SU-DHL-6 (cell line): ENCODE measurements at regions not wholly inside any gene's neighbourhood (a gene's known extent, or its start where the extent isn't known, plus 50 kb on each side); places are given as distances from the start of the nearest gene placed in this dataset.

Experiments used
- H2AFZ ChIP-seq: fragments of 200-600 bp; sonication (generic); 2 replicates; pipeline ENCODE4 v1.6.1; 2014; ENCODE audit warnings: low read depth, mild to moderate bottlenecking, moderate library complexity, mixed read lengths, antibody characterized with exemption, low read length; ENCODE audit not compliant: severe bottlenecking
- H3F3A ChIP-seq: fragments of 200-600 bp; shearing (Covaris generic); 2 replicates; pipeline ENCODE4 v1.6.0; 2016; ENCODE audit warnings: antibody characterized with exemption, mild to moderate bottlenecking; ENCODE audit not compliant: insufficient read depth
- H3K27ac ChIP-seq: fragments of 200-600 bp; sonication (generic); 2 replicates; pipeline ENCODE4 v1.5.1; 2016; ENCODE audit warnings: low read depth, mild to moderate bottlenecking, low read length, moderate library complexity, mixed read lengths
- H3K27me3 ChIP-seq: fragments of 200-600 bp; sonication (generic), shearing (Covaris generic); 2 replicates; pipeline ENCODE4 v1.6.0; 2014; ENCODE audit warnings: mild to moderate bottlenecking, low read length
- H3K36me3 ChIP-seq: fragments of 200-600 bp; sonication (generic); 2 replicates; pipeline ENCODE4 v1.6.1; 2014; ENCODE audit warnings: mild to moderate bottlenecking, low read length, mixed read lengths
- H3K4me2 ChIP-seq: fragments of 300-600, 200-600 bp; shearing (Covaris generic), sonication (generic); 2 replicates; pipeline ENCODE4 v1.6.0; 2014; ENCODE audit warnings: low read length, low read depth, mild to moderate bottlenecking; ENCODE audit not compliant: poor library complexity, severe bottlenecking
- H3K4me3 ChIP-seq: fragments of 200-600 bp; sonication (generic); 2 replicates; pipeline ENCODE4 v1.5.1; 2014; ENCODE audit warnings: antibody characterized with exemption, low read length, mild to moderate bottlenecking, mixed read lengths; ENCODE audit not compliant: insufficient read depth, poor library complexity, severe bottlenecking
- H3K79me2 ChIP-seq: fragments of 200-600 bp; sonication (generic); 2 replicates; pipeline ENCODE4 v1.6.1; 2014; ENCODE audit warnings: mild to moderate bottlenecking, low read length, moderate library complexity; ENCODE audit not compliant: insufficient read depth
- H3K9ac ChIP-seq: fragments of 200-600 bp; sonication (generic); 2 replicates; pipeline ENCODE4 v1.7.0; 2014; ENCODE audit warnings: mild to moderate bottlenecking, low read length
- H3K9me2 ChIP-seq: fragments of 200-600 bp; sonication (generic); replicated peaks from 2 replicates; pipeline ENCODE4 v1.6.1; 2014; ENCODE audit warnings: low read length; ENCODE audit not compliant: insufficient read depth
- H3K9me3 ChIP-seq: fragments of 200-600 bp; sonication (generic); 2 replicates; pipeline ENCODE4 v1.6.1; 2014; ENCODE audit warnings: low read length, mixed read lengths; ENCODE audit not compliant: insufficient read depth
- H4K20me1 ChIP-seq: fragments of 200-600 bp; sonication (generic); 2 replicates; pipeline ENCODE4 v1.6.1; 2014; ENCODE audit warnings: low read depth, mild to moderate bottlenecking, antibody characterized with exemption, low read length, moderate library complexity, mixed read lengths
- CTCF ChIP-seq: fragments of 200-600 bp; sonication (generic); IDR thresholded peaks from one replicate; pipeline ENCODE4 v1.5.1; 2017; ENCODE audit warnings: antibody characterized with exemption, mild to moderate bottlenecking, low read length, moderate library complexity; ENCODE audit not compliant: insufficient read depth, poor library complexity, severe bottlenecking
- EZH2phosphoT487 ChIP-seq: fragments of 200-600 bp; sonication (generic), shearing (Covaris generic); conservative IDR thresholded peaks from 2 replicates; pipeline ENCODE4 v1.6.1; 2018; ENCODE audit warnings: mild to moderate bottlenecking, antibody characterized with exemption, low read length, moderate library complexity, mixed read lengths

- TF ChIP-seq EZH2phosphoT487 (no peak), CTCF (no peak)
- Histone ChIP-seq H2AFZ (no peak overlapping the region), H4K20me1 (no peaks in the 10 kb centered on the region), H3K36me3 (no peaks in the 10 kb centered on the region), H3F3A (no peaks in the 10 kb centered on the region), H3K9me2 (no peaks in the 10 kb centered on the region), H3K27me3 (no peaks in the 10 kb centered on the region), H3K79me2 (no peaks in the 10 kb centered on the region), H3K4me2 (no peak overlapping the region), H3K9ac (no peak overlapping the region), H3K27ac (no peak overlapping the region), H3K4me3 (no peak overlapping the region), H3K9me3 (no peaks in the 10 kb centered on the region)
These were observed 1156.4 kb upstream of the AGA start for GRCh38 chr4:178598672-178599071.

DNA sequence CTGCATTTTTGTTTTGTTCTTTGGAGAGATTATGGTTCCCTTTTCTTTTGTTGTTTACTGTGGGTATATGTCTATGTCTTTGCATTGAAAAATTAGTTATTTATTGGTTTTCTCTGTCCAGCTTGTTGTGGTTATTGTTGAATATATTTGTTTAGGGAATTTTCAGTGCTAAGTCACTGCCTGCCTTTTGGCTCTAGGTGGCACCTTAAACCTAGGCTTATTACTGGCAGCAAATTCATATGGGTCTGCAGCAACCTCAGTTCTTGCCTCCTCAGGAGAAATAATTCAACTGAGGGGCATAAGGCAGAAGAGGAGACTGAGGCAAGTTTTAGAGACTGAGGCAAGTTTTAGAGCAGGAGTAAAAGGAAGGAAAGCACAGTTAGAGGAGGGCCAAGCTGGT lies 1157.3 kb upstream of the AGA start:
- no peaks in the 10 kb centered on the region for H4K20me1 ChIP-seq
- no peaks in the 10 kb centered on the region for H3F3A ChIP-seq
- no peak overlapping the region for H3K27ac ChIP-seq
- no peak for TF ChIP-seq CTCF
- TF ChIP-seq EZH2phosphoT487: no peak
- no peaks in the 10 kb centered on the region for H3K36me3 ChIP-seq
- no peak overlapping the region for H3K4me3 ChIP-seq
- H3K9ac ChIP-seq: no peak overlapping the region
- no peak overlapping the region for H3K4me2 ChIP-seq
- no peak overlapping the region for H2AFZ ChIP-seq
- no peaks in the 10 kb centered on the region for H3K79me2 ChIP-seq
- H3K9me3 ChIP-seq: no peaks in the 10 kb centered on the region
- no peaks in the 10 kb centered on the region for H3K9me2 ChIP-seq
- no peaks in the 10 kb centered on the region for H3K27me3 ChIP-seq

GRCh38 chr4:178602833-178603232 lies 1160.6 kb upstream of the AGA start:
- no peaks in the 10 kb centered on the region for H3K9me3 ChIP-seq
- H3K9ac ChIP-seq: no peak overlapping the region
- no peak overlapping the region for H3K4me3 ChIP-seq
- no peaks in the 10 kb centered on the region for H3K36me3 ChIP-seq
- no peak overlapping the region for H3K4me2 ChIP-seq
- TF ChIP-seq CTCF (no peak), EZH2phosphoT487 (no peak)
- no peaks in the 10 kb centered on the region for H4K20me1 ChIP-seq
- no peak overlapping the region for H3K27ac ChIP-seq
- no peak overlapping the region for H2AFZ ChIP-seq
- no peaks in the 10 kb centered on the region for H3F3A ChIP-seq
- H3K79me2 ChIP-seq: no peaks in the 10 kb centered on the region
- no peaks in the 10 kb centered on the region for H3K9me2 ChIP-seq
- H3K27me3 ChIP-seq: no peaks in the 10 kb centered on the region

- TF ChIP-seq CTCF: no peak
- TF ChIP-seq EZH2phosphoT487: no peak
- no peaks in the 10 kb centered on the region for H3K9me2 ChIP-seq
- no peak overlapping the region for H3K4me2 ChIP-seq
- no peaks in the 10 kb centered on the region for H3K79me2 ChIP-seq
- no peaks in the 10 kb centered on the region for H3K36me3 ChIP-seq
- H3K27me3 ChIP-seq: no peaks in the 10 kb centered on the region
- H3K4me3 ChIP-seq: no peak overlapping the region
- H2AFZ ChIP-seq: no peak overlapping the region
- no peaks in the 10 kb centered on the region for H3F3A ChIP-seq
- no peak overlapping the region for H3K27ac ChIP-seq
- no peaks in the 10 kb centered on the region for H3K9me3 ChIP-seq
- H4K20me1 ChIP-seq: no peaks in the 10 kb centered on the region
- no peak overlapping the region for H3K9ac ChIP-seq
These were observed 1168.8 kb upstream of the AGA start for GRCh38 chr4:178611062-178611461.
